SK-N-SH (cell line): ENCODE measurements at regions not wholly inside any gene's neighbourhood (a gene's known extent, or its start where the extent isn't known, plus 50 kb on each side); places are given as distances from the start of the nearest gene placed in this dataset.

ENCODE experiments used
- CTCF ChIA-PET: fragments of 300-600, 350-600 bp; formaldehyde crosslinking; extraction: SDS; loops from one replicate; lab custom pipeline; 2021; lab: Yijun Ruan, JAX
- POLR2A ChIA-PET: fragments of 350-600 bp; sonication (Branson Sonifier 250); formaldehyde crosslinking; extraction: SDS; loops from one replicate; lab custom pipeline; 2020; ENCODE audit warnings: antibody characterized with exemption, inconsistent platforms; lab: Yijun Ruan, JAX
- DNase-seq: peaks from one replicate; pipeline ENCODE4 v3.0.0; 2012
- H2AFZ ChIP-seq: fragments of 200-600 bp; sonication (generic); 2 replicates; pipeline ENCODE4 v1.8.1; 2016; ENCODE audit warnings: antibody characterized with exemption, mild to moderate bottlenecking, low read depth
- H3F3A ChIP-seq: fragments of 200-600 bp; sonication (generic); replicated peaks from 2 replicates; pipeline ENCODE3; 2016; ENCODE audit warnings: antibody characterized with exemption, mild to moderate bottlenecking; ENCODE audit not compliant: insufficient read depth
- H3K27ac ChIP-seq, 2 experiments: fragments of 200-500 bp in 1 of 2; fragments of 200-600 bp in 1 of 2; sonication (Bioruptor generic) in 1 of 2; sonication (generic), shearing (Covaris generic) in 1 of 2; 2 replicates each; pipeline versions ENCODE4 v1.5.1 to v1.6.1; 2014 to 2016; ENCODE audit warnings: low read depth in 2 of 2, inconsistent platforms in 1 of 2, low read length in 1 of 2, mild to moderate bottlenecking in 1 of 2, mixed read lengths in 1 of 2
- H3K27me3 ChIP-seq: fragments of 200-600 bp; sonication (generic), shearing (Covaris generic); 2 replicates; pipeline ENCODE4 v1.6.1; 2016; ENCODE audit warnings: mixed run types; ENCODE audit not compliant: insufficient read depth
- H3K36me3 ChIP-seq, 2 experiments: fragments of 200-500 bp in 1 of 2; fragments of 200-600 bp in 1 of 2; sonication (Bioruptor generic) in 1 of 2; sonication (generic) in 1 of 2; replicated peaks in 1 of 2; 2 replicates each; pipeline versions ENCODE3 to v1.5.1; 2014 to 2016; ENCODE audit warnings: low read length in 1 of 2, mild to moderate bottlenecking in 1 of 2; ENCODE audit not compliant: insufficient read depth in 2 of 2, control insufficient read depth in 1 of 2
- H3K4me1 ChIP-seq, 2 experiments: fragments of 200-500 bp in 1 of 2; fragments of 200-600 bp in 1 of 2; sonication (Bioruptor generic) in 1 of 2; sonication (generic), shearing (Covaris generic) in 1 of 2; 2 replicates each; pipeline versions ENCODE4 v1.5.1 to v1.6.1; 2014 to 2016; ENCODE audit warnings: low read depth in 1 of 2, low read length in 1 of 2, mixed run types in 1 of 2; ENCODE audit not compliant: insufficient read depth in 2 of 2, control insufficient read depth in 1 of 2
- H3K4me2 ChIP-seq: fragments of 200-600 bp; sonication (generic), shearing (Covaris generic); 2 replicates; pipeline ENCODE4 v1.6.1; 2017; ENCODE audit warnings: mixed run types
- H3K4me3 ChIP-seq, 2 experiments: fragments of 200-500 bp in 1 of 2; fragments of 200-600 bp in 1 of 2; sonication (Bioruptor generic) in 1 of 2; sonication (generic), shearing (Covaris generic) in 1 of 2; 2 replicates each; pipeline versions ENCODE4 v1.5.1 to v1.8.1; 2014 to 2016; ENCODE audit warnings: low read depth in 2 of 2, inconsistent platforms in 1 of 2, low read length in 1 of 2, mild to moderate bottlenecking in 1 of 2, mixed read lengths in 1 of 2, moderate library complexity in 1 of 2
- H3K79me2 ChIP-seq: fragments of 200-600 bp; sonication (generic); 2 replicates; pipeline ENCODE4 v1.8.1; 2017; ENCODE audit warnings: mild to moderate bottlenecking; ENCODE audit not compliant: insufficient read depth
- H3K9ac ChIP-seq: fragments of 200-600 bp; sonication (generic); 2 replicates; pipeline ENCODE4 v1.6.1; 2017; ENCODE audit warnings: mixed run types
- H3K9me2 ChIP-seq: fragments of 200-600 bp; sonication (generic); 2 replicates; pipeline ENCODE4 v1.6.1; 2017; ENCODE audit warnings: mixed run types
- H3K9me3 ChIP-seq: fragments of 200-600 bp; sonication (generic); 2 replicates; pipeline ENCODE4 v1.6.1; 2017; ENCODE audit warnings: mixed run types, mild to moderate bottlenecking, moderate library complexity
- H4K20me1 ChIP-seq: fragments of 200-600 bp; sonication (generic); 2 replicates; pipeline ENCODE4 v1.6.1; 2017; ENCODE audit warnings: mild to moderate bottlenecking, mixed run types; ENCODE audit not compliant: insufficient read depth
- CHD2 ChIP-seq: fragments of 150-350 bp; IDR thresholded peaks from 2 replicates; pipeline ENCODE4 v1.6.1; 2018; ENCODE audit warnings: low read length; ENCODE audit not compliant: partially characterized antibody
- FOSL2 ChIP-seq: IDR thresholded peaks from 2 replicates; pipeline ENCODE4 v1.4.0; 2012; ENCODE audit warnings: low read depth, mild to moderate bottlenecking, moderate library complexity, borderline replicate concordance
- FOXJ3 ChIP-seq: sonication (generic); formaldehyde crosslinking; IDR thresholded peaks from 2 replicates; pipeline ENCODE4 v1.5.1; 2020; ENCODE audit warnings: mild to moderate bottlenecking, missing genetic modification reagents
- GATA2 ChIP-seq: sonication (generic); formaldehyde crosslinking; IDR thresholded peaks from 2 replicates; pipeline ENCODE4 v1.5.0; 2020; ENCODE audit warnings: mild to moderate bottlenecking, missing genetic modification reagents
- IRF3 ChIP-seq: fragments of 150-350 bp; IDR thresholded peaks from 2 replicates; pipeline ENCODE4 v1.6.1; 2016; ENCODE audit warnings: mild to moderate bottlenecking, low read depth, low read length
- JUND ChIP-seq: IDR thresholded peaks from 2 replicates; pipeline ENCODE4 v1.4.0; 2012
- NFIC ChIP-seq: IDR thresholded peaks from 2 replicates; pipeline ENCODE4 v1.4.0; 2012; ENCODE audit warnings: borderline replicate concordance
- NRF1 ChIP-seq: IDR thresholded peaks from 2 replicates; pipeline ENCODE4 v1.6.1; 2012; ENCODE audit warnings: low read depth, mild to moderate bottlenecking, low read length
- PBX3 ChIP-seq: IDR thresholded peaks from 2 replicates; pipeline ENCODE4; 2012
- RFX5 ChIP-seq: IDR thresholded peaks from 2 replicates; pipeline ENCODE4 v1.6.1; 2012; ENCODE audit warnings: mild to moderate bottlenecking, improper control_type of control experiment, low read length
- SMC3 ChIP-seq: IDR thresholded peaks from 2 replicates; pipeline ENCODE4 v1.6.1; 2012; ENCODE audit warnings: low read depth, low read length, improper control_type of control experiment
- TCF12 ChIP-seq: IDR thresholded peaks from 2 replicates; pipeline ENCODE4 v1.4.0; 2012
- USF2 ChIP-seq: fragments of 150-350 bp; IDR thresholded peaks from 2 replicates; pipeline ENCODE4 v1.6.1; 2017; ENCODE audit warnings: antibody characterized with exemption, low read length, low read depth, borderline replicate concordance
- WGBS: methylation state at CpG from one replicate; pipeline ENCODE4 v1.1.6; 2017; ENCODE audit warnings: low lambda C conversion rate; 5-methylcytosine and 5-hydroxymethylcytosine counted together
- TF ChIP-seq, protein P1 (sequence below): IDR thresholded peaks from 2 replicates; pipeline ENCODE4 v1.4.0; 2012; ENCODE audit warnings: low read depth, borderline replicate concordance
- TF ChIP-seq, protein P2 (sequence below): IDR thresholded peaks from 2 replicates; pipeline ENCODE4 v1.6.1; 2012; ENCODE audit warnings: mild to moderate bottlenecking, low read depth, low read length, moderate library complexity

- Histone ChIP-seq H3K36me3 (no peaks in the 10 kb centered on the region), H2AFZ (no peak overlapping the region), H3K4me1 (no peaks in the 10 kb centered on the region; a peak in 2 of 4 replicates), H3K27me3 (no peaks in the 10 kb centered on the region), H3F3A (no peaks in the 10 kb centered on the region), H3K4me2 (no peak overlapping the region), H4K20me1 (no peaks in the 10 kb centered on the region), H3K9me2 (no peaks in the 10 kb centered on the region), H3K9ac (no peak overlapping the region), H3K9me3 (no peaks in the 10 kb centered on the region), H3K4me3 (no peak overlapping the region), H3K27ac (no peak overlapping the region; a peak in 1 of 4 replicates), H3K79me2 (no peaks in the 10 kb centered on the region)
- CTCF ChIA-PET: no interaction called here
- TF ChIP-seq, protein P1, sequence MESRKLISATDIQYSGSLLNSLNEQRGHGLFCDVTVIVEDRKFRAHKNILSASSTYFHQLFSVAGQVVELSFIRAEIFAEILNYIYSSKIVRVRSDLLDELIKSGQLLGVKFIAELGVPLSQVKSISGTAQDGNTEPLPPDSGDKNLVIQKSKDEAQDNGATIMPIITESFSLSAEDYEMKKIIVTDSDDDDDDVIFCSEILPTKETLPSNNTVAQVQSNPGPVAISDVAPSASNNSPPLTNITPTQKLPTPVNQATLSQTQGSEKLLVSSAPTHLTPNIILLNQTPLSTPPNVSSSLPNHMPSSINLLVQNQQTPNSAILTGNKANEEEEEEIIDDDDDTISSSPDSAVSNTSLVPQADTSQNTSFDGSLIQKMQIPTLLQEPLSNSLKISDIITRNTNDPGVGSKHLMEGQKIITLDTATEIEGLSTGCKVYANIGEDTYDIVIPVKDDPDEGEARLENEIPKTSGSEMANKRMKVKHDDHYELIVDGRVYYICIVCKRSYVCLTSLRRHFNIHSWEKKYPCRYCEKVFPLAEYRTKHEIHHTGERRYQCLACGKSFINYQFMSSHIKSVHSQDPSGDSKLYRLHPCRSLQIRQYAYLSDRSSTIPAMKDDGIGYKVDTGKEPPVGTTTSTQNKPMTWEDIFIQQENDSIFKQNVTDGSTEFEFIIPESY: no peak
- TF ChIP-seq IRF3: no peak
- no peak for TF ChIP-seq JUND
- no peak for TF ChIP-seq NFIC
- no peak for TF ChIP-seq CHD2
- no peak for TF ChIP-seq NRF1
- no peak for TF ChIP-seq RFX5
- no peak for TF ChIP-seq USF2
- TF ChIP-seq SMC3: no peak
- DNase-seq: no peak
- WGBS: 74% methylated on average over 1 of the region's 1 CpG
- POLR2A ChIA-PET: no interaction called here
Observed at GRCh38 chr9:27943501-27943900, 370.2 kb upstream of the C9orf72 start.

GRCh38 chr9:27945386-27945785 lies 372.1 kb upstream of the C9orf72 start:
- TF ChIP-seq FOSL2: peak; percentile 60
- TF ChIP-seq, protein P2, sequence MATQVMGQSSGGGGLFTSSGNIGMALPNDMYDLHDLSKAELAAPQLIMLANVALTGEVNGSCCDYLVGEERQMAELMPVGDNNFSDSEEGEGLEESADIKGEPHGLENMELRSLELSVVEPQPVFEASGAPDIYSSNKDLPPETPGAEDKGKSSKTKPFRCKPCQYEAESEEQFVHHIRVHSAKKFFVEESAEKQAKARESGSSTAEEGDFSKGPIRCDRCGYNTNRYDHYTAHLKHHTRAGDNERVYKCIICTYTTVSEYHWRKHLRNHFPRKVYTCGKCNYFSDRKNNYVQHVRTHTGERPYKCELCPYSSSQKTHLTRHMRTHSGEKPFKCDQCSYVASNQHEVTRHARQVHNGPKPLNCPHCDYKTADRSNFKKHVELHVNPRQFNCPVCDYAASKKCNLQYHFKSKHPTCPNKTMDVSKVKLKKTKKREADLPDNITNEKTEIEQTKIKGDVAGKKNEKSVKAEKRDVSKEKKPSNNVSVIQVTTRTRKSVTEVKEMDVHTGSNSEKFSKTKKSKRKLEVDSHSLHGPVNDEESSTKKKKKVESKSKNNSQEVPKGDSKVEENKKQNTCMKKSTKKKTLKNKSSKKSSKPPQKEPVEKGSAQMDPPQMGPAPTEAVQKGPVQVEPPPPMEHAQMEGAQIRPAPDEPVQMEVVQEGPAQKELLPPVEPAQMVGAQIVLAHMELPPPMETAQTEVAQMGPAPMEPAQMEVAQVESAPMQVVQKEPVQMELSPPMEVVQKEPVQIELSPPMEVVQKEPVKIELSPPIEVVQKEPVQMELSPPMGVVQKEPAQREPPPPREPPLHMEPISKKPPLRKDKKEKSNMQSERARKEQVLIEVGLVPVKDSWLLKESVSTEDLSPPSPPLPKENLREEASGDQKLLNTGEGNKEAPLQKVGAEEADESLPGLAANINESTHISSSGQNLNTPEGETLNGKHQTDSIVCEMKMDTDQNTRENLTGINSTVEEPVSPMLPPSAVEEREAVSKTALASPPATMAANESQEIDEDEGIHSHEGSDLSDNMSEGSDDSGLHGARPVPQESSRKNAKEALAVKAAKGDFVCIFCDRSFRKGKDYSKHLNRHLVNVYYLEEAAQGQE: no peak
- TF ChIP-seq GATA2: no peak
- TF ChIP-seq FOXJ3 (CRISPR knock-in tag): no peak
- TF ChIP-seq TCF12: peak; percentile 45
- 0 out of 2 replicates have a peak, but pooled peaks have one; percentile 20 for TF ChIP-seq JUND
- peak; percentile 27 for TF ChIP-seq PBX3
- TF ChIP-seq, all 33 proteins: peak for 4
- DNase-seq: no peak
- Histone ChIP-seq H3K9me2 (no peaks in the 10 kb centered on the region), H3K9ac (no peak overlapping the region), H3K4me2 (no peak overlapping the region), H3K27ac (peak overlapping the region in 1 of 2 experiments; percentile 71; a peak in 2 of 4 replicates), H3K36me3 (no peaks in the 10 kb centered on the region), H3K79me2 (no peaks in the 10 kb centered on the region), H3K4me3 (no peak overlapping the region), H2AFZ (0 out of 2 replicates have a peak overlapping the region, but pooled peaks have one; percentile 32), H3F3A (no peaks in the 10 kb centered on the region), H3K4me1 (no peaks in the 10 kb centered on the region; a peak in 1 of 4 replicates), H4K20me1 (no peaks in the 10 kb centered on the region), H3K9me3 (no peaks in the 10 kb centered on the region), H3K27me3 (no peaks in the 10 kb centered on the region)
- POLR2A ChIA-PET: no interaction called here
- 4% methylated on average over 1 of the region's 1 CpG for WGBS
- CTCF ChIA-PET: no interaction called here
